Rectal smooth muscle tissue (tissue), 1 donor: ENCODE measurements at regions not wholly inside any gene's neighbourhood (a gene's known extent, or its start where the extent isn't known, plus 50 kb on each side); places are given as distances from the start of the nearest gene placed in this dataset.
"Not testable (repeated sequence)": the region's sequence is repeated elsewhere in the genome, so short reads cannot be mapped to it uniquely, and the experiment has no call there.

Source experiments
- H3K27ac ChIP-seq: one replicate; pipeline ENCODE4 v1.7.0; 2013; ENCODE audit warnings: low read depth, low read length, inconsistent platforms
- H3K27me3 ChIP-seq: one replicate; pipeline ENCODE4 v1.7.0; 2013; ENCODE audit warnings: low read length; ENCODE audit not compliant: control insufficient read depth, insufficient read depth
- H3K36me3 ChIP-seq: one replicate; pipeline ENCODE4 v1.7.0; 2013; ENCODE audit warnings: low read length; ENCODE audit not compliant: control insufficient read depth, insufficient read depth
- H3K4me1 ChIP-seq: one replicate; pipeline ENCODE4 v1.7.0; 2013; ENCODE audit warnings: low read length; ENCODE audit not compliant: control insufficient read depth, insufficient read depth
- H3K4me3 ChIP-seq: one replicate; pipeline ENCODE4 v1.7.0; 2013; ENCODE audit warnings: low read length
- H3K9ac ChIP-seq: one replicate; pipeline ENCODE4 v1.7.0; 2013; ENCODE audit warnings: low read length

- H3K9ac ChIP-seq, result no peak overlapping the region
- no peak overlapping the region for H3K27ac ChIP-seq
- no peaks in the 10 kb centered on the region for H3K4me1 ChIP-seq
- no peak overlapping the region for H3K4me3 ChIP-seq
- H3K27me3 ChIP-seq, result no peaks in the 10 kb centered on the region
- H3K36me3 ChIP-seq, result no peaks in the 10 kb centered on the region
Measured at GRCh38 chr10:2592360-2593160, 474.8 kb upstream of the PFKP start.

- H3K27me3 ChIP-seq, result no peaks in the 10 kb centered on the region
- no peaks in the 10 kb centered on the region for H3K4me1 ChIP-seq
- no peak overlapping the region for H3K27ac ChIP-seq
- no peaks in the 10 kb centered on the region for H3K36me3 ChIP-seq
- no peak overlapping the region for H3K9ac ChIP-seq
- H3K4me3 ChIP-seq, result no peak overlapping the region
Measured at GRCh38 chr10:2589196-2589595, 478.2 kb upstream of the PFKP start.

- Histone ChIP-seq H3K27me3 (no peaks in the 10 kb centered on the region), H3K4me1 (no peaks in the 10 kb centered on the region), H3K27ac (no peak overlapping the region), H3K9ac (no peak overlapping the region), H3K36me3 (no peaks in the 10 kb centered on the region), H3K4me3 (no peak overlapping the region)
Measured at GRCh38 chr10:2584385-2584784, 483.0 kb upstream of the PFKP start.

GRCh38 chr10:2576892-2577291 is 490.5 kb upstream of the PFKP start:
- H3K9ac ChIP-seq, result no peak overlapping the region
- no peaks in the 10 kb centered on the region for H3K4me1 ChIP-seq
- H3K27ac ChIP-seq, result no peak overlapping the region
- no peaks in the 10 kb centered on the region for H3K36me3 ChIP-seq
- H3K4me3 ChIP-seq, result no peak overlapping the region
- H3K27me3 ChIP-seq, result no peaks in the 10 kb centered on the region

GRCh38 chr10:2575460-2575859 is 491.9 kb upstream of the PFKP start:
- Histone ChIP-seq H3K9ac (no peak overlapping the region), H3K4me1 (no peaks in the 10 kb centered on the region), H3K27me3 (no peaks in the 10 kb centered on the region), H3K36me3 (no peaks in the 10 kb centered on the region), H3K4me3 (no peak overlapping the region), H3K27ac (no peak overlapping the region)

GRCh38 chr10:2572611-2573010 is 494.7 kb upstream of the PFKP start:
- Histone ChIP-seq H3K27me3 (no peaks in the 10 kb centered on the region), H3K36me3 (no peaks in the 10 kb centered on the region), H3K4me3 (no peak overlapping the region), H3K27ac (no peak overlapping the region), H3K9ac (no peak overlapping the region), H3K4me1 (no peaks in the 10 kb centered on the region)

GRCh38 chr10:2556883-2557282 is 510.5 kb upstream of the PFKP start:
- no peaks in the 10 kb centered on the region for H3K36me3 ChIP-seq
- H3K4me3 ChIP-seq, result no peak overlapping the region
- no peaks in the 10 kb centered on the region for H3K4me1 ChIP-seq
- H3K27ac ChIP-seq, result no peak overlapping the region
- H3K9ac ChIP-seq, result no peak overlapping the region
- H3K27me3 ChIP-seq, result no peaks in the 10 kb centered on the region

GRCh38 chr10:2548071-2548470 is 519.3 kb upstream of the PFKP start:
- H3K4me3 ChIP-seq, result no peak overlapping the region
- no peak overlapping the region for H3K9ac ChIP-seq
- no peaks in the 10 kb centered on the region for H3K27me3 ChIP-seq
- no peak overlapping the region for H3K27ac ChIP-seq
- no peaks in the 10 kb centered on the region for H3K4me1 ChIP-seq
- H3K36me3 ChIP-seq, result no peaks in the 10 kb centered on the region

- H3K27ac ChIP-seq, result no peak overlapping the region
Measured at GRCh38 chr10:2547606-2548005, 519.7 kb upstream of the PFKP start.

GRCh38 chr10:2546894-2547293 is 520.5 kb upstream of the PFKP start:
- not testable (repeated sequence) for H3K36me3 ChIP-seq, H3K9ac ChIP-seq, H3K27ac ChIP-seq, H3K27me3 ChIP-seq, H3K4me1 ChIP-seq, H3K4me3 ChIP-seq

More at GRCh38 chr10:2547606-2548005, 519.7 kb upstream of the PFKP start:
- Histone ChIP-seq H3K4me3 (no peak overlapping the region), H3K9ac (no peak overlapping the region), H3K27me3 (no peaks in the 10 kb centered on the region), H3K36me3 (no peaks in the 10 kb centered on the region), H3K4me1 (no peaks in the 10 kb centered on the region)

GRCh38 chr10:2543974-2544373 is 523.4 kb upstream of the PFKP start:
- Histone ChIP-seq H3K9ac (no peak overlapping the region), H3K27ac (no peak overlapping the region), H3K4me3 (no peak overlapping the region), H3K4me1 (no peaks in the 10 kb centered on the region), H3K27me3 (no peaks in the 10 kb centered on the region), H3K36me3 (no peaks in the 10 kb centered on the region)

- Histone ChIP-seq H3K36me3 (no peaks in the 10 kb centered on the region), H3K9ac (no peak overlapping the region), H3K4me3 (no peak overlapping the region), H3K4me1 (no peaks in the 10 kb centered on the region), H3K27me3 (no peaks in the 10 kb centered on the region), H3K27ac (no peak overlapping the region)
Measured at GRCh38 chr10:2543142-2543886, 524.0 kb upstream of the PFKP start.

- Histone ChIP-seq H3K4me1 (no peaks in the 10 kb centered on the region), H3K36me3 (no peaks in the 10 kb centered on the region)
Measured at GRCh38 chr10:2541176-2541575, 526.2 kb upstream of the PFKP start.

More at GRCh38 chr10:2541176-2541575, 526.2 kb upstream of the PFKP start:
- Histone ChIP-seq H3K9ac (no peak overlapping the region), H3K27me3 (no peaks in the 10 kb centered on the region), H3K27ac (no peak overlapping the region), H3K4me3 (no peak overlapping the region)
